H4 (cell line): ENCODE measurements at regions not wholly inside any gene's neighbourhood (a gene's known extent, or its start where the extent isn't known, plus 50 kb on each side); places are given as distances from the start of the nearest gene placed in this dataset.
"Not testable (repeated sequence)": the region's sequence is repeated elsewhere in the genome, so short reads cannot be mapped to it uniquely, and the experiment has no call there.

Experiments
- DNase-seq: peaks from one replicate; pipeline ENCODE4 v3.0.0-alpha.2; 2015; ENCODE audit warnings: low spot score

DNA sequence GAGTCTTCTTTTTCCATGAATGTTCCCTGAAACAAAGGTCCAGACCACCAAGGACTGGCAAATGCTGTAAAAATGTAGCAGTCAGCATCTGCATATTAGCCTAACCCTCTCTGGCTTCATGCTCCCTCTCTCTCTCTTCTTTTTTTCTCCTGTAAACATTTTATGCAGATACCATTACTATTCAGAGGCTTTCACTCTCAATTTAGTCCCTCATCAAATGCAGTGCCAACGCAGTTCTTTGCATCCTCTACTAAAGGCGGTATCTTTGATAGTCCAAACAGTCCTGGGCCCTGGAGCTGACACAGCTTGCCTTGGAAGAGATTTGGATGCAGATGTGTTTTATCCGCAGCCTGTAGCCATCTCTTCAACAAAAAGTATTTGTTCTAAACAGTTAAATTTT, 167.1 kb upstream of the MMS22L start:
- no peak for DNase-seq

DNA sequence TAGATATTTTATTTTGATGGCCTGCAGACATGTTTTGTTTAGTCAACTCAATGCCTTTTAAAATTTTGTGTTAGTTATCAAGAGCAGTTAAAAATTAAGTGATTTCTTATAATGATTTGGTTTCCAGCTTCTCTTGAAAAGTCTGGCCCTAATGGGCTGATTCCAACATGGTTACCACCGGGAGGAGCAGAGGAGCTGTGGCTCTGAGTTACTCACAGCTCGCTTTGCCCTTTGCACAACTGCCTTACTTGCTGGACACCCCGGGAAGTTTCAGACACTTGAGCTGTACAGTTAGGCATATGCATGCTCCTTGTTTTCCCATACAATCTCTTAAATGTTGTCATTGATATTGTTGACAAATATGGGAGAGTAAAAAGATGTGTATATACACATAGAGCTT, 173.1 kb upstream of the MMS22L start:
- DNase-seq, result no peak

DNA sequence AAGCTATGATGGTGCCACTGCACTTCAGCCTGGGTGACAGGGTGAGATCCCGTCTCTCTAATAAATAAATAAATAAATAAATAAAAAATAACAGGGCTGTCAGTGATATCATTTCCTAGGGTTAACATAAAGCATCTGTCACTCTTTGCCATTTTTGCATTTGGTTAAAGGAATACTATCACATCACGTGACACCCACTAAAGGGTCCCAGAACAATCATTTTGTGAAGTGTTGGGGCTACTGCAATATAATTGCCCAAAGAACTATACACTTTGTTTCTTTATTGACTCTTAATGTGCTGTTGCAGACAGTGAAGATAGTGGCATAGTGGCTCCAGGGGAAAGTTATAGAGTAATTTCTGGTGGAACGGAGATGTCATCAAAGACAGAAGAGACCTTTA, 176.5 kb upstream of the MMS22L start:
- DNase-seq, result no peak

- no peak for DNase-seq
Observed at GRCh38 chr6:97459986-97460385, 177.0 kb upstream of the MMS22L start.

GRCh38 chr6:97460394-97461080, 177.5 kb upstream of the MMS22L start:
- DNase-seq, result no peak

- no peak for DNase-seq
Observed at GRCh38 chr6:97461218-97461617, 178.2 kb upstream of the MMS22L start.

DNA sequence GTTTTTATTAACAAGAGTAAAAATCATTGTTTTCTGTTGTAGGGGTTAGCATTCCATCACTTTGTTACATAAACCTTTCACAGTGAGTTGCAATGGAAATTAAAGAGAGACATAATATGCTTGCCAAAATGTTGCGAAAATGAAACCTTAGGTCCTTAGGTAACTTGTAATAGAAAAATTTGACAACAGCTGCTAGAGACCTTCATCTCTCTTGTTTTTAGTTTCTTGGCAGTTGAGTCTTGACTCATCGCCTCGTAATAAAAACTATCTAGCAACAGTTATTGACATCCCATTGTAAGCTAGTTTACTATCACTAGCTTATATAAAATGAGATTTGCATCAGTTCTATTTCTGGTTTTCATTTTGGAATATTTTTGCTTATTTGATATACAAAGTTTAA, 179.0 kb upstream of the MMS22L start:
- no peak for DNase-seq

GRCh38 chr6:97462938-97463598, 180.1 kb upstream of the MMS22L start:
- DNase-seq, result no peak

DNA sequence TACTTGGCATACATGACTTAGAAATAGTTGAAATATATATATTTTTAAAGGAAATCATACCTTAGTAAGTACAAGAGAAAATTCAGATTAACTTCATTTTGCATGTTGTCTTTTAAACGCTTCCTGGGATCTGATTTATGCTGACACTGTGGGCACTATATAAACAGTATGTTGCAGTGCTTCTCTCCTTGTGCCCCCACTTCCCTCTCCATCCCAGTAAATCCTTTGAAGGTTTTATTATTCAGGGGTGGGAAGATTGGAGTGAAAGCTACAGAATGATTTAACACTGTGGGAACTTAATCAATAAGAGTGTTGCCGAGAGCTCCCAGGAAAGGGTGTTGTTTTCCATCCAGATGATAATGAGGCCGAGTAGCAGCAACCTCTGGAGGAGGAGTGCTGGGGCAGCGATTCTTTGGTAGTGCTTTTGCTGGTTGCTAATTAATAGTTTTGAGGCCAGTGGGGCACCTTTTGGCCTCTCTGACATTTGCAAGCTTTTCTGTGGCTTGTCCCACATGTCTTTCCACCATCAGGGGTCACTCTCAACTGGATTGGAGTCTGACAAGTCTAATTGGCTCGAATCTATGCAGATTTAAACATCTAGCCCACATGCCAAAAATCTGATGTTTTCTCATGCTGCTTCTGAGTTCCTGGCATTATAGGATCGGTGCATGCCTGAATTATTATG, 183.0 kb upstream of the MMS22L start:
- no peak for DNase-seq

DNA sequence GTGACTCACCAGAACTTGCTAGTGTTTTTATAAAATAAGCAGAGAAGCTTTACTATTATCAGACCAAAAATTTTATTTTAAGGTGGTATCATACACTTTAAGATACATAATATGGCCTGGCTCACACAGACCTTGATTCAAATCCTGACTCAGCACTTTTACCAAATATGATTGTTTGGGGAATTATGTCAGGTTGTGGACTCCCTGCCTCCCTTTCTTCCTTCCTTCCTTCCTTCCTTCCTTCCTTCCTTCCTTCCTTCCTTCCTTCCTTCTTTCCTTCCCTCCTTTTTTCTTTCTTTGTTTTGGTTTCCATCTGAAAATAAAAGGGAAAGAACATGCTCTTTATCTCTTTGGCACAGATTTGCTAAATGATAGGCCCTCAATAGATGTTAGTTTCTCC, 186.0 kb upstream of the MMS22L start:
- no peak for DNase-seq

DNA sequence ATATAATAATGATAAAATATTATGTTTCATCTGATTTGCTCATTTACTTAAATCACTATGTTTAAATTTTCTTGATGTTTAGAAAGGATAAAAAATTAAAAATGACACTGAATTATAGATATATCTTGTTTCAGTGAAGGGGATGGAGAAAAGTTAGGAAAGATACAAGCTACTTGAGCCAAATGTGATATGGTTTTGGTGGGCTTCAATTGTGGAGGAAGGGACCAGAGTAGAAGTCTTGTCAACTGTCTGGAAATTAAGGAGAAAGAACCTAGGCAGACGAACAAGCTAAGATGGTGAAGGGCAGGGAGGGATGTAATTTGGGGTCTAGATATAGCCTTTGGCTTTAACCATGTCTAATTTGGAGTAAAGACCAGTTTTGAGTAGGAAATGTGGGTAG, 186.4 kb upstream of the MMS22L start:
- no peak for DNase-seq

GRCh38 chr6:97470322-97470721, 187.3 kb upstream of the MMS22L start:
- no peak for DNase-seq

GRCh38 chr6:97473979-97474378, 191.0 kb upstream of the MMS22L start:
- no peak for DNase-seq

DNA sequence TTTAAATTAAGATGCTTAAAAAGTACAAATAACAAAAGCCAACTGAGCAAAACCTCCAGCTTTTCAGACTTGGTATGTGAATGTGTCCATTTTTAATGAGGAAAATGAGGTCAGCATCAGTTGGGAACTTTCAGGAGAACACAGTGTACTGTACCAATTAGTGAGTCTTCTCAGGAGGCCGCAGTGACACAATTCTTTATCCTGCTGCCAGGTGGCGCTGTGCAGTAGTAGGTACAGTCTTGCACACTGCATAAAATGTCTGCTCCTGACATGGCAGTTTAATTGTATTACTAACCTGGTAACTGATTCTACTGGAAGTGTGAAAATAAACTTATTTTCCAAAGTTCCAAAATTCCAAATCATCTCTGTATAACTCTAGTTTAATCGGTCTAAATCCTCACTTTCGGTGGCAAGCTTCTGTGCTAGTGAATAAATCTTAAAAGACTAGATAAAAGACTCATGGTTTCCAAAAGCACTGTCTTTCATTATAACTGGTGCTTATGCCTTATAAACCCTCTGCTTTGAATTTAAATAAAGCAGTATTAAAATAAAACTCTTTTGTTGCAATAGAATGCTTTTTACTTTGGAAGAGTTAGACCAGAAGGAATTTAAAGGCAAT, 214.8 kb upstream of the MMS22L start:
- DNase-seq, result peak; percentile 72

- no peak for DNase-seq
Observed at GRCh38 chr6:97501853-97502252, 218.8 kb upstream of the MMS22L start.

DNA sequence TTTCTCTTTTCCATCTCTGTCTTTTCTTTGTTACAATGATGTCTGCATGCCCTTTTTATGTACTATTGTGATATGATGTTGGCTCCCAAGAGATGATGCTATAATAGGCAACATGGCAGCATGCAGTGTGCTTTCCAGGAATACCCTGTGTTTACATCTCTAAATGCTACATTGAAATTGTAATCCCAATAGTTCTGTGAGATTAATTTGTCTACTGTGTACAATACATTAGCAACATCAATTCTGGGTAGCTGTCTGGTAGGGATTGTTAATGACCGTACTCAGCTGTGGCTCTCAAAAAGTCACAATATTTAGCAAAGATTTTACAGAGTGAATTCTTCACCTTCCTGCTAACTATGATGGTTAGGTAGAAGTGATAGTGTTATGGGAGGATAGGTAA, 225.6 kb upstream of the MMS22L start:
- no peak for DNase-seq

- not testable (repeated sequence) for DNase-seq
Observed at GRCh38 chr6:97513260-97513659, 230.2 kb upstream of the MMS22L start.

DNA sequence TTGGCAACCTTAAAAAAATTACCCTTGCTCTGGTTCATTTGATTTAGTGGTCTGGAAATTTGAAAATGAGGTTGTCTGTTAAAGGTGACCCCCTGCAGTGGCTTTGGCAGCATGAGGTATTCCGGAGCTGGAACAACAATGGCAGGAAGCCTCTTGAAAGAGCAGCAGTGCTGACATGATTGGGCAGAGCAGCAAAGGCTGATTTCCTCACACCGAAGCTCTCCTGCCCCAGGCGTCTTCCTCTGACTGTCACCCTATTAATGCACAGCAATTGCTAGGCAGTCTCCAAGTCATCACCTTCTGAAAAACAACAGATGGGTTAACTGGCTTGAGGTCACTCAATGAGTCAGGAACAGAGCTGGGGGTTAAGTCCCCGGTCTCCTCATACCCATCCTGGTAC, 241.8 kb upstream of the MMS22L start:
- DNase-seq, result peak; percentile 6

GRCh38 chr6:97535800-97536199, 252.8 kb upstream of the MMS22L start:
- no peak for DNase-seq

GRCh38 chr6:97548354-97548753, 265.3 kb upstream of the MMS22L start:
- DNase-seq, result no peak

GRCh38 chr6:97557355-97557754, 274.3 kb upstream of the MMS22L start:
- DNase-seq, result no peak

GRCh38 chr6:97563529-97563928, 280.5 kb upstream of the MMS22L start:
- DNase-seq, result no peak

DNA sequence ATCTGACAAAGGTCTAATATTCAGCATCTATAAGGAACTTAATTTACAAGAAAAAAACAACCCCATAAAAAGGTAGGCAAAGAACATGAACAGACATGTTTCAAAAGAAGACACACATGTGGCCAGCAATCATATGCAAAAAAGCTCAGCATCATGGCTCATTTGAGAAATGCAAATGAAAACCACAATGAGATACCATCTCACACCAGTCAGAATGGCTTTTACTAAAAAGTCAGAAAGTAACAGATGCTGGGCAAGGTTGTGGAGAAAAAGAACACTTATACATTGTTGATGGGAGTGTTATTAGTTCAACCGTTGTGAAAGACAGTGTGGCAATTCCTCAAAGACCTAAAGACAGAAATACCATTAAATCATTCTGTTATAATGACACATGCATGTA, 289.9 kb upstream of the MMS22L start:
- DNase-seq, result no peak
